Islet precursor cell (in vitro differentiated cells): ENCODE measurements at regions not wholly inside any gene's neighbourhood (a gene's known extent, or its start where the extent isn't known, plus 50 kb on each side); places are given as distances from the start of the nearest gene placed in this dataset.
A peak's percentile ranks its signal among the peaks of the same experiment; 100 is the strongest.

ENCODE experiments used
- DNase-seq: peaks from one replicate; pipeline ENCODE4 v3.0.0-alpha.2; 2018

DNA sequence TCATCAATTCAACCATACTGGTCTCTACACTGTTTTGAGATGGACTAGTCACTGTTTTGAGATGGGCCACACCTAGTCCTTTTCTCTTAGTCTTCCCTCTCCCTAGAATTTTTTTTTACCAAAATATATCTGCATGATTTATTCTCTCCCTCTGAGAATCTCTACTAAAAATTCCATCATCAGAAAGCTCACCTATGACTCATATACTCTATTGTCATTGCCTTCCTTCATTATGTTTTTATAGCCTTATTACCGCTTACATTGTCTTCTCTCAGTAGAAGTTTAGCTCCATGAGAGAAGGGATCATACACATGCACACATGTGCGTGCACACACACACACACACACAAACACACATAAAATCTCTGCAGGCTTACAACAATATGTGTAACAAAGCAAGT is 303.6 kb downstream of the PCDH10 start:
- no peak for DNase-seq

DNA sequence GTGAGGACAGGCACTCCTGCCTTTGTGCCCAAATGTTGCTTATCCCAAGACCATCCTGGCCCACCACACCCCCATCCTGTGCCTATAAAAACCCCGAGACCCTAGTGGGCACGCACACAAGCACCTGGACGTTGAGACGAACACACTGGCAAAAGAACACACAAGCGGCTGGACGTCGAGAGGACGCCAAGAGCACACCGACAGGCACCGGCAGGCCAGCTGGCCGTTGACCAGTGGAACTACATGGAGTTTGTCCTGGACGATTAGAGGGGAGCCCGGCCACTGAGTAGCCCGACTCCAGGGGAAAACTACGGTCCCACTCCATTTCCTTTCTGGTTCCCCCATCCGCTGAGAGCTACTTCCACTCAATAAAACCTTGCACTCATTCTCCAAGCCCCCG is 301.7 kb downstream of the PCDH10 start:
- no peak for DNase-seq

DNA sequence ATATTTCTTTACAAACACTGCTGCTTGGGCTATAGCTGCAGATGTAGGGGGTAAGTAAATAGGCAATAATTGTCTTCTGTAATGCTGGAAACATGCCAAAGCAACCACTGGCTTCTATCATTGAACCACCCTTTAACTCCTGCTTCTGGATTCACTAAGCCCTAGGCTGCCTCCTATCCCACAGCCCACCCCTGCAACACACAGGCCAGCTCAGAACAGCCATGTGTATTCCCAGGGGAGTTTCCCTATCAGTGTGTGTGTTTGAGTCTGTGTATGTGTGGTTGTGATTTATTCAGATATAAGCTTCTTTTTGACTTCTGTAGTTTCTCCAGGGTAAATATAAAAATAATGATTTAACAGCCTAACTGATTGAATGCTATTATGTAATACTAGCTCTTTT is 291.3 kb downstream of the PCDH10 start:
- no peak for DNase-seq

DNA sequence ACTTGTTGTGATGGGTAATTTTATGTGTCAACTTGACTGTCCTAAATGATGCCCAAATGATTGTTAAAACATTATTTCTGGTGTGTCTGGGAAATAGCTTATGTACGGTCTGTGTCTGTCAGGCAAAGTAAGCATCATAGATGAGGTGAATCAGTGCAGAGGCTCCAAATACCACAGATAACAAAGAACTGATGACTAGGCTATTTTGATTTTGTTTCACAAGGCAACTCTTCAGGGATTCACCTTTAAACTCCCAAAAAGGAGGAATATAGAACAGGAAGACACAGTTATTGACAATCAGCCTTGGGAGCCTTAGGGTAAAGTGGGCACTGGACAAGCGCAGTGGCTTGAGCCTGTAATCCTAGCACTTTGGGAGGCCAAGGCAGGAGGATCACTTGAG is 290.7 kb downstream of the PCDH10 start:
- DNase-seq, result no peak

DNA sequence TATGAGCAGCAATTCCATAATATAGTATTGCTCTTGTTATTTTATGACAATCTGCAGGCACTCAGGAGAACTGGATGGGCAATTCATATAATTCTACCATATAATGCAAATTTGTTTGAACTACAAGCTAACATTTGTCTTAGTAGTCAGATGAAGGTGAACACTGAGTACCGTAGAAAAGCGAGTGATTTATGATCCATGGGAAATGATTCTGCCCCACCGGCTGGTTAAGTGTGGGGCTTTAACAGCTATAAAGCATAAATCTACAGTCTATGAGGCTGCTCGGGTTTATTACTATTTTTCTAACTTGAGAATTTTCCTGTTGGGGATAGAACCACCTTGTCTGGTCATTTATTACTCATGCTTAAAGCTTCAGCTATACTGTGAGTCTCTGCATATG is 275.5 kb downstream of the PCDH10 start:
- no peak for DNase-seq

DNA sequence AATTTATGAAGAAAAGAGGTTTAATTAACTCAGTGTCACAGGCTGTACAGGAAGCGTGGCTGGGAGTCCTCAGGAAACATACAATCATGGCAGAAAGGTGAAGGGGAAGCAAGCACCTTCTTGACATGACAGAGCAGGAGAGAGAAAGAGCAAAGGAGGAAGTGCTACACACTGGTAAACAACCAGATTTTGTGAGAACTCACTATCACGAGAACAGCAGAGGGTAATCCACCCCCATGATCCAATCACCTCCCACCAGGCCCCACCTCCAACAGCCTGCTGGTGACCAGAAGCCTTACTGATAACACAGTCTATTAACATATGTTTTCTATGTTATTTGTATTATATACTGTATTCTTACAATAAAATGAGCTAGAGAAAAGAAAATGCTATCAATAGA is 254.8 kb downstream of the PCDH10 start:
- no peak for DNase-seq

DNA sequence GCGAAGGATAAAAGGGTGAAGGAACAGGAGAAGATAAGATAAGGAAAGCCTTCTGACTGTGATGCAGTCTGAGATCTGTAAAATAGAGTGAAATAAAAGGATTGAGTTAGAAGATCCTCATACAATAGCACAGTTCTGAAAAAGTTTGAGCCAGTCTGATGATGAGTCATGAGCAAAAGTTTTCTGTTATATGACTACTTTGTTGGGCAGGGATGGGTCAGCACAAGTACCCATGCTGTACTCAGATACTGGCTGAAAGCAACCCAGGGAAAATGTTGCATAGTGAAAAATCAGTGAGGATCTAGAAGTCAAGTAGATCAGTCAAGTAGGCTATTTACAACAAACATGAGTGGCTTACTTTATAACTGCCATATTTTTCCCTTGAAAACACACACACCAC is 253.5 kb downstream of the PCDH10 start:
- no peak for DNase-seq

DNA sequence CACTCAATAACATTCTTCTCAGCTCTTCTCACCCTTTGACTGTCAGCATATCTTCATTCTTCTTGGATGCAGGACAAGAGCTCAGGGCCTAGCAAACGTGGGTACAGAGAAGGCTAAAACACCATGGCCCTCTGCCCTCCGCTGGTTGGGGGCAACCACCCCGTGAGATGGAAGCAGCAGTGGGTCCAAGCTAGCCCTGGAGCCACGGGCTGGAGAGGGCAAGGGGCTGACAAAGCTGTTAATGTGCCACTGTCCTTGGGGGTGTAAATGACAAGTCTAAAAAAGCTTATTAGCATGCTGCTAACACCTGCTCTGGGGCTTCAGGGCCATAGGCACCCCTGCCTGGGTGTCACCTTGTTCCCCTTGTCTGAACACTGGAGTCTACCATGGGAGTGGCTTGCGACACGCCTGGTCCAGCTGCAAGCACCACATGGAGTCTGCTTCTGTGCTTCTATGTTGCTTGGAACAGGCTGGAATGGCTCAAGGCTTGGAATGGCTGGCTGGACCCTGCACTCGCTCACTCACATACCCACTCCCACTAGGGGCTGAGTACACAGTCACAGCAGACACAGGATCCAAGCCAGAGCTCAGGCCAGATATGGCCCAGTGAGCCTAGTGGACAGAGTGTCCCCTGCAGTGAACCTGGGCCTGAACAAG is 246.0 kb downstream of the PCDH10 start:
- no peak for DNase-seq

DNA sequence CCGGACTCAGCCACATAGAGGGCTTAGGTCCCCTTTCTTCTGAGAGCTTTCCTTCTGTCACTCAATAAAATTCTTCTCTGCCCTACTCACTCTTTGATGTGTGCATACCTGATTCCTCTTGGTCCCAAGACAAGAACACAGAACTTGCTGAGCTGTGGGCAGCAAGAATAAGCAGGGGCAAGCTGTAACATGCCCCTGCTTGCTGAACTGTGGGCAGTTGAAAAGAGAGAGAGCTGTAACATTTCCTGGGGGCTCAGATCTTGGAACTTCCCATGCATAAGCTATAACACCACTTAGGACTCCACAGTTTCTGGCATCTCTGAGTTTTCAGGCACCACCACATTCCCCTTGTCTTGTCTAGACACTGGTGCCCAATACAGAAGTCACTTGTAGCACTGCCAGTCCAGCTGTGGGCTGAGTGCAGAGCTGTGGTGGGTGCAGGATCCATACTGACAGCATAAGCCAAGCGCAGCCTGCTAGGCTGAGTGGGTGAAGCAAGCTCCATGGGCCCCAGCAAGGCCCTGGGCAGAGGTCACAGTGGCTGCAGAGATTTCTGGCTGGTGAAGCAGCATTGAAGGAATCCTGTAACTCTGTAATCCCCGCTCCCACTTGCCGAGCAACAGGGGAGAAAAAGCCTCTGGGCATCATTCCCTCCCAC is 241.2 kb downstream of the PCDH10 start:
- peak; percentile 65 for DNase-seq

DNA sequence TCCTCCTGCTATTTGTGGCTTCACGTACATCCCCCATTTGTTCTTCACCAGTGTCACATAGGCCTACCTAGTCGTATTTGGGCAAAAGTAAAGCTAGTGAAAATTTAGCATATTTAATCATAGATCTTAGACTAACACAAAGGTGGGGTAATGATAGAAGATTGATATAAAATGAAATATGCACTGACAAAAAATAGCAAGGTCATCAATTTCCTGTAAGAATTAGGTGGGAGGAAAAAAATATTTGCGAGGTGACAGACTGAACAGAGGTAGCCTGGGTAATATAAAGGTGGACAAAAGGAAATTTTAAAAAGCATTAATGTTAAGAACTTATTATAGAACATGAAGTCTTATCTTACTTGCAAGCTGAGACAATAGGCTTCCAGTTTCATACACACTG is 239.9 kb downstream of the PCDH10 start:
- DNase-seq, result no peak

DNA sequence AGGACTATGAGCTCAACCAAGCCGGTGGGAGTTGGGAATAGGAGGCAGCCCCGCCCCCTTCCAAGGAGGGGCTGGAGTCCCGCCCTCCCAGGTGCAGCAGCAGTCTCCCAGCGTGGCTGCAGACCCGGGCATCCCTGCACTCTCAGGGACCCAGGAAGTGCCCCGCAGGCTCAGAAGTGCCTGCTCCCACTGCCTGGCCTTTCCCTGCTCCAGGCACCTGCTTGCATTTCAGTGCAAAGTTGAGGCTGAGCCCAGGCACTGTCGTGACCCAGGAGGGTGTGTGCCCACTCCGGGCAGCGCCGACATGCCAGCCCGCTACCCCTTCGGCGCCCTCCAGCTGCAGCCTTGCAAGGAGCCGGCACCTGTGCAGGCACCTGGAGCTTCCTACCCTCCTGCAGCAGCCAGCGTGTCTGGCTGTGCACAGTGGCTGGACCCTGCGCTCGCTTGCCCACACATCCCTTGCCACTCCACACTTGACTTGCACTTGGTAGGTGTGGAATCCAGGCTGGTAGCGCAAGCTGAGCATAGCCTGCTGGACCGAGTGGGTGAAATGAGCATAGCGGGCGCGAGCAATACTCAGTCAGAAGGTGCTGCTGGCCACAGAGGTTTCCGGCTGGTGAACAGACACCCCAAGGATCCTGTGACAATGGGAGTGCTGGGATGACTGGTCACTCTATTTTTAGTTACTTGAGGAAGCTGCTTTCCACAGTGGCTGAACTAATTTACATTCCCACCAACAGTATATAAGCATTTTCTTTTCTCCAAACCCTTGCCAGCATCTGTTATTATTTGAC is 236.3 kb downstream of the PCDH10 start:
- DNase-seq, result no peak

DNA sequence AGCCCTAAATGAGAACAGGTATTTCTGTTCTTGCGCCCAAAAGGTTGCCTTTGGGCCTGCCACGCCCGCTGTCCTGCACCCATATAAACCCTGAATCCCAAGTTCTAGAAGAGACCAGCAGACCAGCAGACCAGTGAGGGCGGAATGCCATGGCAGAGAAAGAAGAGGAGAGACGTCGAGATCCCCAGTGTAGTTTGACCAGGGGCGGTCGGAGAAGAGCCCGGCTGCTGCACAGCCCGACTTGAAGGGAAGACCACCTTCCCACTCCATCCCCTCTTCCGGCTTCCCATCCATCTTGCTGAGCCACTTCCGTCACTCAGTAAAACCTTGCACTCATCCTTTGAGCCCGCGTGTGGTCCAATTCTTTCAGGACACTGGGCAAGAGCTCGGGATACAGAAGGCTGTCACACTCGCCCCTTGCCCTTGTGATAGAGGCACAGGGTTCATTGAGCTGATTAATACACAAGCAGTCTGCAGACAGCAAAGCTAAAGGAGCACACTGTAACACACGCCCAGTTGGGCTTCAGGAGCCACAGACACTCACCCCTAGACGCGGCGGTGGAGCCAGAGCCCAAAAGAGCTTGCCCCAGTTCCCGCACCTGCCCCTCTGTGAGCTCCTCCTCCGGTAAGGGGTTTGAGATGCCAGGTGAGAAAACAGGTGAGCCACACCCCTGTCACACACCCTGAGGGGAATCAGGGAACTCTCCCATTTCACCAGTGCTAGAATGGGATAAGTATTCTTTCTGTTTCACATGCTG is 230.8 kb downstream of the PCDH10 start:
- no peak for DNase-seq

DNA sequence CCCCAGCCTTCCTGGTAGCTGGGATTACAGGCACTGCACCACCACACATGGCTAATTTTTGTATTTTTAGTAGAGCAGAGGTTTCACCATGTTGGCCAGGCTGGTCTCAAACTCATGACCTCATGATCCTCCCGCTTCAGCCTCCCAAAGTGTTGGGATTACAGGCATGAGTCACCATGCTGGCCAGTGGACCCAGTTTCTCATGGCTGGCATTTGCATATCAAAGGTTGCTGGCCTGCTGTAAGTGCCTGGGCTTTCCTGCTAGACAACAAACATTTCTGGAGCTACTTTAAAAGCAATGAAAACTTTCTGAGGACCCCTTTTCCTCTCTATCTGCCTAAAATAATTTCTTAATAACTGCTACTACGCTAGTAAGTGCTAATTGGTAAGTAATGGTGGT is 228.2 kb downstream of the PCDH10 start:
- DNase-seq, result peak; percentile 59

DNA sequence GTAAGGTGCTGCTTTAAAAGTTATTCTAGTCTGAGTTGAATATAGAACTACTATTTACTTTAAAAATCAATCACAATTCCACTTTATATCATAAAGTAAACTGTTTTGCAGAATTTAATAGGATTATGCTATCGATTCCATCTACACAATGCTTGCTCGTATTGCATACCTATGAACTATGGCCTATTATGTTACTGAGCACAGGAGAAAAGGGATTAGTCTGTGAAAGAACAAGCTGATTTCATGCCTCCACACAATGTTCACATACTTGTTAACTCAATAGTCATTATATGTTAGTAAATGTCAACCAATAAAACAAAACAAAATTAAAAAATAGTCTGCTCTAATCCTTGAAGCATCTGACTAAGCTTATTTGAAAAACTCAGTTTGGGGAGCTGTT is 223.6 kb downstream of the PCDH10 start:
- no peak for DNase-seq

DNA sequence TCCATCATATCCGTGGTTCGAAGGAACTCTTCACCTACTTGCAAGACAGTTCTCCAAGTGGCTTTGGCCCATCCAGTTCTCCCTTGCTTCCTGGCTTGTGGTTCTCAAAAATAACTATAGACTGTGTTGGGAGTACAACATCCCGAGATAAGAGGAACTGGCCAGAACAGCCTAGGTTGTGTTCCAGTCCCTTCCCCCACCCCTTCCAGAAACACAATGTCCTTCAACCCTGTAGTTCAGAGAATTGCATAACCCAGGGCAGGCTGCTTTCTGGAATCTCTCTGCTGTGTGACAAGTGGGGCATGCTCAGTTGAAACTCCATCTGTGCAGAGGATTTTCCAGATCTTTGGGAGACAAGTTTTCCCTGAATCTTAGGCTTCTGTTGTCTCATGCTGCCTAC is 206.5 kb downstream of the PCDH10 start:
- DNase-seq, result peak; percentile 53

DNA sequence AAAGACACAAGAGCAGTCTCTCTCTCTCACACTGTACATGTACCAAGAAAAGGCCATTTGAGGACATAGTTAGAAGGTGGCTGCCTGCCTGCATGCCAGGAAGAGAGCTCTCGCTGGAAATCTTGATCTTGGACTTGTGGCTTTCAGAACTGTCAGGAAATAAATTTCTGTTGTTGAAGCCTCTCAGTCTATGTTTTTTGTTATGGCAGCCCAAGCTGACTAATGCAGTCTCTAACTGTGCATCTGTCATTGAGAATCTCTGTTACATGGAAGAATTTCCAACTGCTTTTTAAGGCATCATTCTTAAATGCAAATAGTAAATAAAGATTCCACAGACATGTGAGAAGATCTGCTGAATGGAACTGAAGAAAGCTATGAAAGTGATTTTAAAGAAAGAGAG is 198.3 kb downstream of the PCDH10 start:
- DNase-seq, result no peak

DNA sequence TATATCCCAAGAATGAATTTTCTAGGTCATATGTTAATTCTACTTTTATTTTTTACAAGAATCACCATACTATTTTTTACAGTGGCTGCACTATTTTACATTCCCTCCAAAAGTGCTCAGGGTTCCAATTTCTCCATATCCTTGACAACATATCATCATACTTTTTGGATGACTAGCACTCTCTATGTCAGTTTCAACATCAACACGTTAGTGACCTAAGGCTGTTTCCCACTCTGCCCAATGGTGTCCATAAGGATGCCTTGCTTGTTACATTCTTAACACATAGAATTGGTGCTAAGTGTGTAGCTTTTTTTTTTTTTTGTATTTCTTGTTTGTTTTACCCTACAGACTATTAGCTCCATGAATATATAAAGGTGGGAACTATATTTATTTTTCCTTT is 175.4 kb downstream of the PCDH10 start:
- no peak for DNase-seq

DNA sequence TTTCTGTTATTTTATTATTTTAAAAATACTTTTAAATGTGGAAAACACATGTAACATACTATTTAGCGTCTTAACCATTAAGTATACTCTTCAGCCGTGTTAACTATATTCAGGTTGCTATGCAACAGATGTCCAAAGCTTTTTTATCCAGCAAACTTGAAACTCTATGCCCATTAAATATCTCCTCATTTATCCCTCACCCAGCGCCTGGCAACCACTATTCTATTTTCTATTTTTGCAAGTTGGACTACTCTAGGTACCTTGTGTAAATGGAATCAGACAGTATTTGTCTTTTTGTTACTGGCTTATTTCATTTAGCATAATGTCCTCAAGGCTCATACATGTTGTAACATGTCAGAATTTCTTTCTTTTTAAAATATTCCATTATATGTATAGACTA is 174.6 kb downstream of the PCDH10 start:
- DNase-seq, result no peak

DNA sequence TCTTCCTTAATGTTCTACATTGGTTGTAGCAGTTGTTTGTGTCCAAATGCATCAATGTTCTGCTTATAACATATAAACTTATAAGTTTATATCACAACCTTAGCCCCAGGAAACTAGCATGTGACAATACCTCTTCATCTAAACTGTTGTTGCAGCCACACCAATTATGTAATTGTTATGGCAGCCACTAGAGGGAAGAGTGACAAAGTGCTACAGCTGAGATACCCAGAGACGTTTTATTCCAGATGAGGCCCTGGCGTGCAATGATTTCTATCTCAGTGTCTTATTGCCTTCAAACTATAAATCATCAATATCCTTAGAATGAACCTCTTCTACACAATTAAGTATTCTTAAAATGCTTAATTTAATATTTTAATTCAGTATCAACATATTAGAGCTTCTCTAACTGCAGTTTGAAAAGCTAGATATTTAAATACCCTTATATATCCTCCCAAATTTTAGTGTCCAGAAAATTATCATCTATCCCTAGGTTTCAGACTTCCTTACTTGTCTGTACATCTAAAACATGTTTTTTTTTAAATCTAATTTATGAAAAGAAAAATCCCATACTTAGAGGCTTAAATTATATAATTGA is 171.6 kb downstream of the PCDH10 start:
- DNase-seq, result no peak

DNA sequence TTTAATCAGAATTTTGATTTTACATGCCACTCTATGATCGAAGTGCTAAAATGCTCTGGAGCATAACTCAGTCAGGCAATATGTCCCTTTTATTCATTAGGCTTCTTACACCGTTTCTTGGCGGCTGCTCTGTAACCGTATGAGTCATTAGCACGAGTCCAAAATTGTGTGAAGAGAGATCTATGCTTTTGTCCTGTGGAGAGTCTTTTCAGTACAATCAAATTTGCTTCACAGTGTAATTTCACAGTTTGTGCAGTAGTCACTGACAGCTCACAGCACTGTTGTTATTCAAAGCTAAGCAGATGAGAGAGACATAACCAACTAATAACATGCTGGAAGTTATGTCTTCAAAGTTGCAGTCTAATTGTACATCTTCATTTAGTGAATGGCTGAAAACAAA is 167.8 kb downstream of the PCDH10 start:
- no peak for DNase-seq

DNA sequence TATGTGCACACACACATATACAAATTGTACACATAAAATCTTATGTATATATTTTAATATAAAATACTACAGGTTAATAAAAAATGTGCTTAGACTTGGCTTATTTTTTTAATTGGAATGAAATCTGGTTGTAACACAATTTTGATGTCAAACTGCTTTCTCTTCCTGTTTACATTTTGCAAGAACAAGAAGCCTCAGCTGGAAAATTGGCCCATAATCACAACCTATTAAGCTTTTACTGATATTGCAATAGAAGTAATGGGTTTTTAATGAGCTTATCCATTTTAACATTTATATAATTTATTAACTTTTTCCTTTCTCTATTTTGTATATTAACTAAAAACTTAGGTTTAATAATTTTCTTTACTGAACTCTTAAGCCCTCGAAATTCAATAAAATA is 165.9 kb downstream of the PCDH10 start:
- DNase-seq, result no peak

DNA sequence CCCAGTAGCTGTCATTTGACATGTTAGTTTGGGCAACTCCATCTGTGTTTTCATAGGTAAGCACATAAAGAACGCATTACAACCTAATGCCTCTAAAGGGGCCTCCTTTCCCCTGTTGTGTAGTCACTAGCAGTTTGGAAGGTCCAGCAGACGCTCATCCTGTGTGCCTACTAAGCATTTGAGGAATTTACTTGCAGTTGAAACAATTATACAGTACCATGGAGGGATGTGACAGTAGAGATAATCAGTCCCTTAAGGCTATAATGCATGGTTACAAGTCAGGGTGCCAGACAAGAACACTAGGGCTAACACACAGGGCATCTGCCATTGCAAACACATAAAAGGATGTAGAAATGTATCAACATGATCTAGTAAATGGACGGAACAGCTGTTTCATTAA is 138.3 kb downstream of the PCDH10 start:
- peak; percentile 70 for DNase-seq

DNA sequence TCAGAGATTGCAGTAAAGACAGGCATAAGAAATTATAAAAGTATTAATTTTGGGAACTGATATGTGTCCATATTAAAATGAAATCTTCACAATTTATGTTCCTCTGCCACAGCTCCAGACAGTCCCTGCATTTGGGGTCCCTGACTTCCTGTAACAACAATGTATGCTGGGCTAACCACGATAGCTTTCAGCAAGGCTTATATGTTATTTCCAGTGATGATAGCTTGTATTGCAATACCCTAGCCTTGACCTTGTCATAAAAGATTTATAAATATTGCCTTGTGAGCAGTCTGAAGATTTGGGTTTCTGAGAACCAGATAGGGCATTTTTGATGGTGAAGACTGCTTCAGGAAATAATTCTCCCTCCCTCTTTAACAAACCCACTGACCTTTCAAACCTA is 129.5 kb downstream of the PCDH10 start:
- DNase-seq, result no peak
